ENCODE measurements at regions not wholly inside any gene's neighbourhood (a gene's known extent, or its start where the extent isn't known, plus 50 kb on each side); places are given as distances from the start of the nearest gene placed in this dataset.

DNA sequence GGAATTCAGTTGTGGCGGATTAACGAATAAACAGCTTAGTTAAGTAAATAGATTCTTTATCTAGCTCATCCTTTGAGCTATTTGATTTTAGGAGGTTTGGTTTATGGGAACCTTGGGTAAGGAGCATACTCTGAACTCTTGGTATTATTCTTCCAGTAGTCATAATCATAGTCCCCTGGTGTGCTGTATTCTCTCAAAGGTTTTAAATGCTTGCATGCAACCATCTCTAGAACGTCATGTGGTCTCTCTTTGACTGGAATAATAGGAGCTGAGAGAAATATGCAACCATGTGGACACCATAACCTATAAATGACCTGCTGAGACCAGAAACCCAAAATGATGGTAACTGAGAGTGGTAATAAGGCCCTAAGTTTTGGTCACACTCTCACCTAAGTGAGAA lies 951.6 kb upstream of the MIR17HG start:
- DNase-seq = no peak

DNA sequence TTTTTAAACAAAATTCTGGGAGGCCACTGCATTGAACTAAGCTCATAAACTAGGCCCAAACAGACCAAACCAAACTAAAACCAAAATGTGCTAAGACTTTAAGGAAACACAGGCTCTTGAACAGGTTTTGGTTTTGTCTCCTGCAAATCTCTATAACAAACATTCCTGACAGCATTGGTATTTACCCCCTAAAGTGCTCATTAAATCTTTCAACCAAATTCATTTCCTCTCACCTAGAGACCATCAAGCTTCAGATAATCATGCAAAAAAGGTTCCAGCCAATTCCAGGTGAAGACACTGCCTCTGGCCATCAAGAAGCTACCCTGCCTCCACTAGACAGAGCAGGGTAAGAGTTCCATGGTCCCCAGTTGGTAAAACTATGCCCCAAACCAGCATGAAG lies 951.2 kb upstream of the MIR17HG start:
- no peak for DNase-seq

DNA sequence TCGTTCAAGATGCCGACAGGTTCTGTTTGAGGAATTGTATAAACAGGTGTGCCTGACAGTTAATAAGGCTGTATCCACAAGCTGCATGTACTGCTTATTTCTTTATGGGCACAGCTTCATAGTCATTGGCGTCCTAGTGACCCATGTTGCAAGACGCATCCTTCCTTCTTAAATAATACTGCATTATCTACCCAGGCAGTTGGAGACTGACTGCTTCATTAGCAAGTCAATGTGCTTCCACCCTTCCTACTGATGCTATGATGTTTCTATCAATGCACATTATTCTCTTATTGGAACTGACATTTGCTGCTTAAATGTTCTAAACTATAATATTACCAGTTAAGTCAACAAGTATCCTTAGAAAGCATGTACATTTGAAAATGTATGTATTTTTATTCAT lies 950.0 kb upstream of the MIR17HG start:
- DNase-seq = no peak

GRCh38 chr13:90400372-90400771 lies 947.1 kb upstream of the MIR17HG start:
- DNase-seq = no peak

DNA sequence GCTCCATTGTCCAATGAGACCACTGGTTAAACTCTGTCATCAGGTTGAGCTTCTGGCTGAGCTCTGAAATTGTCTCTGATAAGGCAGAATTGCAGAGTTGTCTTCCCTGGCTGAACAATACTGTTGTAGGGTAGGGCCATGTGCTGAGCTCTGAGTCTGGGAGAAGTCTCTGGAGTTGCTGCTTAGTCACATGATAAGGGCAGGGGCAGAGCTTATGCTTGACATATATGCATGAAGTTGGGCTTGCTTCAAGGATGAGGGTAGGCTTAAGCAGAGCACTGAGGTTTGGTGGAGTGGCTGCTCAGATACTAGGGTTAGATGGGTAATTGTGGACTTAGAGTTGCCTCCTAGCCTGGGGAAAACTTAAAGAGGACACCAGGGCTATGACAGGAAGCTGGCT lies 946.3 kb upstream of the MIR17HG start:
- no peak for DNase-seq

GRCh38 chr13:90402102-90402501 lies 945.4 kb upstream of the MIR17HG start:
- DNase-seq = no peak

- DNase-seq = no peak
Observed at GRCh38 chr13:90402613-90403012, 944.9 kb upstream of the MIR17HG start.

DNA sequence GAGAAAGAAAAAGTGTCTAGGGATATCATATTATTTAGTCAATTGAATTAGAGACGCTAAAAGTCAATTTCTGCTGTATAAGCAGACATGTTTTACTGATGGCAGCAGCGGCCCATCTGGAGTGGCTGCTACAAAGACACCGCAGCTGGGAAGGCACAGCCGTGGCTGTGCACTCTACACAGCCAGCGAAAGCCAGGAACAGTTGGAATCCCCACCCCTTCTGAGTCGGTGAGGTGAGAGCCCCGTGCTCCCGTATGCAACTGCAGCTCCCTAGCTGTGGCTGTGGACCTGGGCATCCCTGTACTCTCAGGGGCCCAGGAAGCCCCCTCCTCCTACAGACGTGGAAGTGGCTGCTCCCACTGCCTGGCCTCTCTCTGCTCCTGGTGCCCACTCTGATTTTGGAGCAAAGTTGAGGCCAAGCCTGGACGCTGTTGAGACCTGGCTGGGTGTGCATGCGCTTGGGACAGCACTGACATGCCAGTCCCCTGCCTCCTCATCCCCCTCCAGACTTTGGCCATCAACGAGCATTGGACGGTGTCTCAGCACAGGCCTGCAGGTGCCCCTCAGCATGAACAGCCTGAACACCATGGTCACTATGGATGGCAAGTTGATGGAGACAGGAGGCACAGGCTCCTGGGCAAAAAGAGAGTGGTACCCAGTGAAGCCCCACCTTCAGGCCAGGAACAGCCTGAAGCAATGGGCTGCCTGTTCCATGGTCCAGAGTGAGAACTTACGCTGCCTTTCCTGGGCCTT lies 944.0 kb upstream of the MIR17HG start:
- DNase-seq = no peak

- no peak for DNase-seq
Observed at GRCh38 chr13:90405301-90405700, 942.2 kb upstream of the MIR17HG start.

GRCh38 chr13:90412980-90413379 lies 934.5 kb upstream of the MIR17HG start:
- DNase-seq = no peak

DNA sequence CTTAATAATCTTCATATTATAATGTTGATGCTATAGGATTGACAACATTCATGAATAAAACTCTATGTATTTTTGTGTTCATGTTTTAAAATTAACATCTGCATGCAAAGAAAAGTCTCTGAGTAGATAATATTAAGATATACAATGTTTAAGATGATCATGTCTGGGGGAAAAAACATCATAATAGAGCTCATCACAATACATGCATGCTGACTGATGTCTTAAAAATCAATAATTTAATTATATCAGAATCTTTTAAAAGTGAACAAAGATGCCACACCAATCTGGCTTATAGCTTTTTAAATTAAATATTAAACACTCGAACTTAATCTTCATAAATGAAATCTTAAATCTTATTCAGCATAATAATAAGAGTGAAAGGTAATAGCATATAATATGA lies 933.9 kb upstream of the MIR17HG start:
- no peak for DNase-seq

- DNase-seq = no peak
Observed at GRCh38 chr13:90414691-90415596, 932.5 kb upstream of the MIR17HG start.

DNA sequence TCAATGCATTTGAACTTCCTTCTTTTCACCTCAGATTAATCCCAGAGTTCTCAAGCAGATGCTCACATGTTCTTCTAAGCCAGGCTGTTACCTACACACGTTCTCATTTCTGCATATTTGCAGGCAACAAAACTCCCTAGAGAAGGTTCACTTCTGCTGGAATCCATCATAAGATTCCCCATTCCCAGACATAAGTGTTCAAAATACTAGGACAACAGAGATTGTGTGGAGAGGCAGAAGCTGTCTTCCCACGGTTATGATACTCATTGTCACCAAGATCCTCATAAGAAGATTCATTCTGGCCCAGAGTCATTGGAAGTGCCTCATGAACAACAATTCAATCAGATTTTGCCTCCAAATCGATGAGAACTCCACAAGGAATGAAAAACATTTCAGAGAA lies 931.6 kb upstream of the MIR17HG start:
- no peak for DNase-seq

GRCh38 chr13:90416519-90416918 lies 931.0 kb upstream of the MIR17HG start:
- DNase-seq = no peak

GRCh38 chr13:90416938-90417337 lies 930.5 kb upstream of the MIR17HG start:
- DNase-seq = no peak

DNA sequence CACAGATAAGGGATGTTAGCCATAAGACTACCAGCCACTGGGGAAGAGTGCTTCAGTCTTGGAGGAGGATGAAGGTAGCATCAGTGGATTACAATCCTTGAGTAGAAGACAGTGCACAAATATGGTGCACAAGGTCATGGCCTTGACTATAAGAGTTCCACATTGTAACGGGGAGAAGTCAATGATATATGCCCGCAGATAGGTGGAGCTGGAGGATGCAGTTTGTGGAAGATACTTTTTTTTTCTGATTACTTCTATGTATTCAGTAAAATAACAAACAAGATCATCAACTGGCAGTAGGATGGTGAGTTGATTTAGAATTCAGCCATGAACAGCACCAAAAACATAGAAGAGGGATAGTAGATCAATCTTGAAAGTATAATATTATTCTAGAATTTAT lies 926.8 kb upstream of the MIR17HG start:
- DNase-seq = no peak

- DNase-seq = no peak
Observed at GRCh38 chr13:90427322-90428272, 919.9 kb upstream of the MIR17HG start.

DNA sequence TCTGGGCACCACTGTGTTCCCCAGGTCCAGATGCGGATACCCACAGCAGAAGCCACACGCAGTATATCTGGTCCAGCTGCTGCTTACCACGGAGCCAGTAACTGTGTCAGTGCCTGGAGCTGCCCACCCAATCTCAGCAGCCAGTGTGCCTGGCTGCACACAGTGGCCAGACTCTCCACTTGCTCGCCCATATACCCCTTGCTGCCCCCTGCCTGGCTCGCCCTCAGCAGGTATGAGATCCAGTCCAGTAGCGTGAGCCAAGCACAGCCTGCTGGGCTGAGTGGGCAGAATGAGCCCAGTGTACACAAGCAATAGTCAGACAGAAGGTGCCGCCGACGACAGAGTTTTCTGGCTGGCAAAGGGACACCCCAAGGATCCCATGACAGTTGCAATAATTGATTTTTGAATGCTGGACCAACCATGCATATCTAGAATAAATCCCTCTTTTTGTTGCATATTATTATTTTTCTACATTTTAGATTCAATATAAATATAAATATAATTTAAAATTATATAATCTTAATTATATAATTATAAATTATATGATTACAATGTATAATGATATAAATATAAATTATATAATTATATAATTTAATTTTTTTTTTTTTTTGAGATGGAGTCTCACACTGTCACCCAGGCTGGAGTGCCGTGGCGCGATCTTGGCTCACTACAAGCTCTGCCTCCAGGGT lies 918.8 kb upstream of the MIR17HG start:
- no peak for DNase-seq

GRCh38 chr13:90430127-90430526 lies 917.4 kb upstream of the MIR17HG start:
- DNase-seq = no peak

- no peak for DNase-seq
Observed at GRCh38 chr13:90436697-90437096, 910.8 kb upstream of the MIR17HG start.

GRCh38 chr13:90438576-90438975 lies 908.9 kb upstream of the MIR17HG start:
- DNase-seq = no peak

- DNase-seq = no peak
Observed at GRCh38 chr13:90443268-90443667, 904.2 kb upstream of the MIR17HG start.

Measured in stimulated activated CD4-positive, alpha-beta T cell treated with anti-CD3 and anti-CD28 coated beads, Interleukin-4, amount 100 ng/mL, for 24 hours (primary cell).